GM19324 (cell line): ENCODE measurements at regions not wholly inside any gene's neighbourhood (a gene's known extent, or its start where the extent isn't known, plus 50 kb on each side); places are given as distances from the start of the nearest gene placed in this dataset.

ENCODE experiments used
- ATAC-seq: cut with Tn5 transposase; IDR thresholded peaks from one replicate; pipeline ENCODE4 v1.9.1; 2021; ENCODE audit warnings: mild to moderate bottlenecking, moderate library complexity; ENCODE audit not compliant: unreplicated experiment, low FRiP score

- ATAC-seq: no peak
Measured at GRCh38 chr1:58861506-58861905, 77.7 kb upstream of the JUN start.

GRCh38 chr1:58862728-58863385 lies 79.0 kb upstream of the JUN start:
- ATAC-seq: no peak

GRCh38 chr1:58864654-58865053 lies 80.8 kb upstream of the JUN start:
- no peak for ATAC-seq

GRCh38 chr1:58866578-58866977 lies 82.7 kb upstream of the JUN start:
- ATAC-seq: no peak

- no peak for ATAC-seq
Measured at GRCh38 chr1:58869638-58870297, 85.9 kb upstream of the JUN start.

GRCh38 chr1:58870298-58870676 lies 86.4 kb upstream of the JUN start:
- no peak for ATAC-seq

- no peak for ATAC-seq
Measured at GRCh38 chr1:58874342-58874741, 90.5 kb upstream of the JUN start.

- ATAC-seq: no peak
Measured at GRCh38 chr1:58874757-58875755, 91.2 kb upstream of the JUN start.

GRCh38 chr1:58879464-58879863 lies 95.6 kb upstream of the JUN start:
- no peak for ATAC-seq

GRCh38 chr1:58880592-58880991 lies 96.7 kb upstream of the JUN start:
- no peak for ATAC-seq

GRCh38 chr1:58881471-58881994 lies 97.7 kb upstream of the JUN start:
- no peak for ATAC-seq

- no peak for ATAC-seq
Measured at GRCh38 chr1:58882322-58882948, 98.6 kb upstream of the JUN start.

GRCh38 chr1:58883037-58883887 lies 99.4 kb upstream of the JUN start:
- no peak for ATAC-seq

- ATAC-seq: peak; percentile 70
Measured at GRCh38 chr1:58883888-58884482, 100.1 kb upstream of the JUN start.

GRCh38 chr1:58884706-58885661 lies 101.1 kb upstream of the JUN start:
- ATAC-seq: no peak

GRCh38 chr1:58885998-58886397 lies 102.2 kb upstream of the JUN start:
- no peak for ATAC-seq

- ATAC-seq: no peak
Measured at GRCh38 chr1:58886611-58887010, 102.8 kb upstream of the JUN start.

- ATAC-seq: no peak
Measured at GRCh38 chr1:58887059-58887458, 103.2 kb upstream of the JUN start.
